GM12891 (cell line): ENCODE measurements at regions not wholly inside any gene's neighbourhood (a gene's known extent, or its start where the extent isn't known, plus 50 kb on each side); places are given as distances from the start of the nearest gene placed in this dataset.
"Not testable (repeated sequence)": the region's sequence is repeated elsewhere in the genome, so short reads cannot be mapped to it uniquely, and the experiment has no call there.

ENCODE experiments used
- DNase-seq: peaks from one replicate; pipeline ENCODE4 v3.0.0; 2011; ENCODE audit warnings: low spot score; ENCODE audit not compliant: insufficient read length
- FAIRE-seq: peaks from 2 replicates; lab custom pipeline; 2011; peaks lifted over from hg19 to GRCh38; lab: Jason Lieb, UNC
- PAX5 ChIP-seq: IDR thresholded peaks from 2 replicates; pipeline ENCODE4 v1.6.1; 2011; ENCODE audit warnings: low read length, moderate library complexity, mild to moderate bottlenecking; ENCODE audit not compliant: insufficient read depth, severe bottlenecking
- POLR2A ChIP-seq: IDR thresholded peaks from 2 replicates; pipeline ENCODE4 v1.6.1; 2011; ENCODE audit warnings: low read depth, low read length, control low read depth
- POLR2AphosphoS5 ChIP-seq: IDR thresholded peaks from 2 replicates; pipeline ENCODE4 v1.6.1; 2011; ENCODE audit warnings: low read depth, low read length, control low read depth
- POU2F2 ChIP-seq: IDR thresholded peaks from 2 replicates; pipeline ENCODE4 v1.6.1; 2011; ENCODE audit warnings: low read depth, mild to moderate bottlenecking, control low read depth, low read length, moderate library complexity
- SPI1 ChIP-seq: IDR thresholded peaks from 2 replicates; pipeline ENCODE4 v1.6.1; 2011; ENCODE audit warnings: low read depth, low read length, control low read depth
- TAF1 ChIP-seq: IDR thresholded peaks from 2 replicates; pipeline ENCODE4 v1.6.1; 2011; ENCODE audit warnings: low read depth, low read length, control low read depth

- FAIRE-seq, result no peak
- no peak for DNase-seq
- no peak for TF ChIP-seq POLR2A
- TF ChIP-seq PAX5, result no peak
- TF ChIP-seq POLR2AphosphoS5, result no peak
- TF ChIP-seq SPI1, result no peak
- no peak for TF ChIP-seq TAF1
- no peak for TF ChIP-seq POU2F2
These were observed 113.4 kb downstream of the FAM50B start for GRCh38 chr6:3962291-3963280.

- TF ChIP-seq POLR2A, result no peak
- no peak for TF ChIP-seq TAF1
- no peak for TF ChIP-seq SPI1
- TF ChIP-seq POLR2AphosphoS5, result no peak
- no peak for TF ChIP-seq PAX5
- no peak for TF ChIP-seq POU2F2
- FAIRE-seq (no peak), DNase-seq (no peak)
These were observed 114.3 kb downstream of the FAM50B start for GRCh38 chr6:3963426-3963825.

- TF ChIP-seq POLR2AphosphoS5, result no peak
- TF ChIP-seq POU2F2, result no peak
- TF ChIP-seq POLR2A, result no peak
- no peak for TF ChIP-seq TAF1
- TF ChIP-seq SPI1, result no peak
- FAIRE-seq (no peak), DNase-seq (no peak)
These were observed 113.7 kb downstream of the FAM217A start for GRCh38 chr6:3965071-3965718.

- TF ChIP-seq POLR2A (no peak), TAF1 (no peak), POU2F2 (no peak), POLR2AphosphoS5 (no peak), PAX5 (no peak), SPI1 (no peak)
- FAIRE-seq (no peak), DNase-seq (no peak)
These were observed 112.5 kb downstream of the FAM217A start for GRCh38 chr6:3966426-3966825.

GRCh38 chr6:3970097-3970496, 108.8 kb downstream of the FAM217A start:
- no peak for DNase-seq
- FAIRE-seq, result no peak
- TF ChIP-seq TAF1, result no peak
- TF ChIP-seq POLR2AphosphoS5, result no peak
- TF ChIP-seq PAX5, result no peak
- no peak for TF ChIP-seq SPI1
- TF ChIP-seq POU2F2, result no peak
- no peak for TF ChIP-seq POLR2A

- not testable (repeated sequence) for DNase-seq, FAIRE-seq
These were observed 105.8 kb downstream of the FAM217A start for GRCh38 chr6:3973152-3973551.

- FAIRE-seq (peak; percentile 78), DNase-seq (peak; percentile 23)
- TF ChIP-seq SPI1 (no peak), POU2F2 (no peak), POLR2A (no peak), TAF1 (no peak), POLR2AphosphoS5 (no peak), PAX5 (no peak)
These were observed 100.8 kb downstream of the FAM217A start for GRCh38 chr6:3977875-3978711.

GRCh38 chr6:3978966-3979365, 100.0 kb downstream of the FAM217A start:
- DNase-seq, FAIRE-seq: not testable (repeated sequence)

GRCh38 chr6:3981917-3982316, 97.0 kb downstream of the FAM217A start:
- no peak for DNase-seq
- no peak for TF ChIP-seq POLR2A
- no peak for TF ChIP-seq SPI1
- no peak for TF ChIP-seq TAF1
- TF ChIP-seq POLR2AphosphoS5, result no peak
- no peak for TF ChIP-seq POU2F2
- no peak for TF ChIP-seq PAX5
- no peak for FAIRE-seq
